Sciatic nerve (tissue), 2 donors: ENCODE measurements at regions not wholly inside any gene's neighbourhood (a gene's known extent, or its start where the extent isn't known, plus 50 kb on each side); places are given as distances from the start of the nearest gene placed in this dataset.
A peak's percentile ranks its signal among the peaks of the same experiment; 100 is the strongest.

Source experiments
- ATAC-seq: fragments of 200-7000 bp; cut with Tn5 transposase; one replicate; pipeline ENCODE4 v1.9.1; 2020; ENCODE audit warnings: mild to moderate bottlenecking, moderate library complexity
- DNase-seq: peaks from one replicate; pipeline ENCODE4 v3.0.0-alpha.2; 2020; ENCODE audit warnings: low spot score
- intact Hi-C: fragments of 100-400 bp; cut with DNase I; formaldehyde crosslinking; loops from one replicate; pipeline ENCODE4 v1.14.2; 2022
- donor health status: DM: no; HTN: no; CAD: no.
- donor health status: DM: no; HTN: no; CAD: no.

GRCh38 chr11:33942954-33943353 lies 51.1 kb upstream of the LMO2 start:
- DNase-seq (peak; percentile 62), ATAC-seq (peak; percentile 71)
- intact Hi-C loops, result no loop called here

GRCh38 chr11:33941637-33942160 lies 49.8 kb upstream of the LMO2 start:
- ATAC-seq (peak; percentile 38), DNase-seq (no peak)
- intact Hi-C loops, result no loop called here
